ENCODE measurements at regions not wholly inside any gene's neighbourhood (a gene's known extent, or its start where the extent isn't known, plus 50 kb on each side); places are given as distances from the start of the nearest gene placed in this dataset.

GRCh38 chr20:22430154-22430745 lies 154.1 kb downstream of the FOXA2 start:
- DNase-seq, result no peak

DNA sequence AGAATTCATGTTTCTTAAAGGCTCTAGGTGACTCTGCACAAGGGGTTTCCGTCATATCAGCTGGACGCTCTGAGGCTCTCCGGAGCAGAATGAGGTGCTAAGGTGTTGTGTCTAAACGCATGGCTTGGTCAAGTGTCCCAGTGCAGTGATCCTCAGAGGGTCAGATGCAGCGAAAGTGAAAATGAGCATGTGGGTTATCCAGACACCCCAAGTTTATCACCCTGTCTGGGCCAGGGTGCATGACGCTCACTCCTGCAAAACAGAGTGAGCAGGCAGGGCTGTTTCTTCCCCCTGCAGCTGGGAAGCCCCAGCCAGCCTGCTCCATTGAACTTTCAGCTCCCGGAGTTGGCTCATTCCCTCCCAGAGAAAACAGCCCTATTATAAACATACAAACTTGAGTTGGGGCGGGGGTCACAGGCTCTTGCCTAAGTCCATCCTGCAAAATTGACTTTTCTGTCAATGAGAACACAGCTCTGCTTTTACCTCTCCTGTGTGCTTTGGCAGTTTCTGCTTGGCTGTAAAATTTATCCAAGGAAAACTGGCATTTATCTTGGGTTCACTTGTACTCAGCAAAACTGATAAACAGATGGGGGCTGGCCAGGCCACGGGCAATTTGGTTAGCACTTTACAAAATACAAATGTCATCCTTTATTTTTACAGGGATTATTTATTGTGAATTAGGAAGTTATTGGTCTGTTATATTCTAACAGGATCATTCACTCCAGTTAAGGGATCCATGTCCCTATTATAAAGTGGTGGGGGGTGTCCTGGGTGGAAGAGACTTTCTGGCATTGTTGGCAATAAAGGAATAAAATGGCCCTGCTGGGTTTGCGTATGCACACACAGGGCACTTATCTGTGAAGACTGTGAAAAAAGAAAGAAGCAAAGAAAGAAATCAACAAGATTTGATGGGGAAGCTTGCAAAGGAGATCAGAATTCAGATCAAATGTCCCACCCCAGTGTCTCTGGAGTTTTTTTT lies 154.9 kb downstream of the FOXA2 start:
- DNase-seq, result no peak

GRCh38 chr20:22428051-22428450 lies 156.3 kb downstream of the FOXA2 start:
- no peak for DNase-seq

DNA sequence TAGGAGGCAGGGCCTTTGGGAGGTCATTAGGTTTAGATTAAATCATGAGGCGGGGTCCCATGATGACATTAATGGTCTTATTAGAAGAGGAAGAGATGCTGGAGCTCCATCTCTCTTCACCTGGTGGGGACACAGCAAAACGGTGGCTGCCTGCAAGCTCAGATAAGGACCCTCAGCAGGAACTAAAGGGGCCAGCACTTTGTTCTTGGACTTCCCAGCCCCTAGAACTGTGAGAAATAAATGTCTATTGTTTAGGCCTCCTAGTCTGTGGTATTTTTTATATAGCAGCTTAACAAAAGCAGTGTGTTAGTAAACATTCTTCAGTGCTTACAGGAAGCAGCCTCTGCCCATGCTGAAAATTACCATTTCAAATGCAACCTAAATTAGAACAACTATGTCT lies 157.6 kb downstream of the FOXA2 start:
- no peak for DNase-seq

DNA sequence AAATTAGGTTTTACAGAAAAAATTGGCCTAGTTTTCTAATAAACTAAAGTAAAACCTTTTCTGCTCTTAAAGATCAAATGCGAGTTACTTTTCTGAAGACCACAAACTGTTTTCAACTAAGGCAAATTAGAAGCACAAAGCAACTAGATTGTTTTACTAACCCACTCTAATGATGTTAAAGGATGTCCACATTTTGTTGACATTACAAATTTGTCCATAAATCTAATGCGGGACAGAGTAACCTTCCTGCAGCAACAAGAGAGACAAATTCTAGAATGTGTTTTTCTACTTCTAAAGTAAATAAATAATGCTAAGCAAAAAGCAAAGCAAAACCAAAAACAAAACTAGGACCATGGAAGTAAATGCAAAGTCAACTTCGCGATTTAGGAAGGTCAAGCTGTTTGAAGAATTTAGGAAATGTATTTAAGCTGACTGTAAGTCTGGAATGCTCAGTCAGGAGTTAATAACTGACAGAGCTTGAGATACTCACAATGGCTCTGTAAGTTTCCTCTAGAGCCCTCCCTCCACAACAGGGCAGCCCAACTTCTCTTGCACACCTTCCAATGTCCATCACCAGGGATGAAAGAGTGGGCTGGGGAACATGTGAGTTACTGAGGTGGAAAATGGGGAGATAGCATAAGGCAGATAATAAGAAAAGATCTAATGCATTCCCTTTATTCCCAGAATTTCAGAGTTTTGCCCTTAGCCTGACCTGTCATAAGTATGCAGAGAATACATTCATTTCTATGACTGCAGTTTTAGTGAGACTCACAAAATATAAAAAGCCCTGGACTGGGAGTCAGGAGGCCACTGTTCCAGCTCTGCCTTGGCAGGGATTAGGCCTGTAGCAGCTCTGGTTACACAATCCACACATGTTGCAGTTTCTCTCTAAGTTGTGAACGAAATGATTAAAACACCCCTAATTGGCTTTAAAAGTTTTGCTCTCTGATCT lies 158.8 kb downstream of the FOXA2 start:
- no peak for DNase-seq

DNA sequence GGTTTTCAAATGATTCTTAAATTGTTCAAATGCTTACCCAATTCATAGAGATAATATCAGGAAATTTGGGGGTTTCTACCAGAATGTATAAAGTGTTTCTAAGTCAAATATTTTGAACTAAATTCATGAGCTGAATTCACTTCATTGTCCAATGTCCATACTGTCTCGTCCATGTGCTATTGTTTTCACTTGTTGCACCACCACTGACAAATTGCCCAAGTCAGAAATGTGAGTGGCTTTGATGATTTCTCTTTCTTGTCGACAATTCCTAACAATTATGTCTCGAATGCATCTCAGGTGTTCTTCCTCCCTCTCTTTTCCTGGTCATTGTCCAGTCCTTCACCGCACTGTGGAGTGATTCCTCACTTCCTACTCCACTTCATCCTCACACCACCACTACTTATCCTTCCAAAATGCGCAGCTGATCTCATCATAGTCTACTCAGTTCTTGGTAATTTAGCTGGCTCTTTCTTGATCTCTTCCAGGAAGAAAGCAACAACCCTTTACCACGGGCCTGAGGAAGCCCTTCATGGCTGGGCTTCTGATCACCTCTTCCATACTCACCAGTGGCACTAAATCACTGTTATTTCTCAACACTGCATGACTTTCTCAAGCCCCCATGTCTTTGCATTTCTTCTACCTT lies 161.1 kb downstream of the FOXA2 start:
- no peak for DNase-seq

DNA sequence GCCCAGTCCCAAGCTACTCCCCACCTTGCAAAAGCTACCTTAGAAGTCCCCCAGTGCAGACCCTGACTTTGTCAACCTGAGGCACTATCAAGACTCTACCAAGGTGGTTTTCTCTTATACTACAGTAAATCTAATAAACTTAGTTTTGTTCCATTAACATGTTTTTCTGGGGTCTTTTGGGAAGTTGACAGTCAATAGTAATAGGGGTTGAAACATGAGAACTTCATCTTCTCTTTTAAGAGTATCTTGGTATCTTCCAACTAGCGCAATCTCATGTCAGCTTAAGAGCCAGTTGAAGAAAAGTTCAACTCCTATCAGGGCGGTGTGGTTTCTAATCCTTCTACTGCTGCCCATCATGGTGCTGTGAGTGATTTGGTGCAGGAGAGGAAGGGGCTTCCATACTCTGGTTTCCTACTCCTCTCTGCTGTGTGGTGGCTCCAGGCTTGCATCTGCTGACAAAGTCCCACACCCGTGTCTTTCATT lies 164.2 kb downstream of the FOXA2 start:
- no peak for DNase-seq

GRCh38 chr20:22418738-22419137 lies 165.6 kb downstream of the FOXA2 start:
- no peak for DNase-seq

DNA sequence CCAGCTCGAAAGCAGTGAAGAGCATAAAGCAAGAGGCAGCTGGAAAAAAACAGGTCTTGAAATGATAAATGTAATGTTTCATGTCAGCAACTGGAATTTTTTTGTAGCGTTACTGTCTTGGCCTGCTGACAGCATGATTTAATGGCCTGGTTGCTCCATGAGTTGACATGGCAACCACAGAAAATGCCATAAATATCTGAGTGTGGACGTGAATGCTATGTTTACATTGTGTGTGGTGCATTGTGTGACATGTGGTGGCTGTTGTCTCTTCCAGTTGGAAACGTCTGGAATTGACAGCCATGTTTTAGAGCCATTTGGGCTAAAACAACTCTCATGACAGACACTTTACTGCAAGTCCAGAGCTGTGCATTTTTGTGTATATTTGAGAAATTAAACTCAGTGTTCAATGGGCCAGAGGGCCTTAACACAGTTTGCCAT lies 170.0 kb downstream of the FOXA2 start:
- no peak for DNase-seq

DNA sequence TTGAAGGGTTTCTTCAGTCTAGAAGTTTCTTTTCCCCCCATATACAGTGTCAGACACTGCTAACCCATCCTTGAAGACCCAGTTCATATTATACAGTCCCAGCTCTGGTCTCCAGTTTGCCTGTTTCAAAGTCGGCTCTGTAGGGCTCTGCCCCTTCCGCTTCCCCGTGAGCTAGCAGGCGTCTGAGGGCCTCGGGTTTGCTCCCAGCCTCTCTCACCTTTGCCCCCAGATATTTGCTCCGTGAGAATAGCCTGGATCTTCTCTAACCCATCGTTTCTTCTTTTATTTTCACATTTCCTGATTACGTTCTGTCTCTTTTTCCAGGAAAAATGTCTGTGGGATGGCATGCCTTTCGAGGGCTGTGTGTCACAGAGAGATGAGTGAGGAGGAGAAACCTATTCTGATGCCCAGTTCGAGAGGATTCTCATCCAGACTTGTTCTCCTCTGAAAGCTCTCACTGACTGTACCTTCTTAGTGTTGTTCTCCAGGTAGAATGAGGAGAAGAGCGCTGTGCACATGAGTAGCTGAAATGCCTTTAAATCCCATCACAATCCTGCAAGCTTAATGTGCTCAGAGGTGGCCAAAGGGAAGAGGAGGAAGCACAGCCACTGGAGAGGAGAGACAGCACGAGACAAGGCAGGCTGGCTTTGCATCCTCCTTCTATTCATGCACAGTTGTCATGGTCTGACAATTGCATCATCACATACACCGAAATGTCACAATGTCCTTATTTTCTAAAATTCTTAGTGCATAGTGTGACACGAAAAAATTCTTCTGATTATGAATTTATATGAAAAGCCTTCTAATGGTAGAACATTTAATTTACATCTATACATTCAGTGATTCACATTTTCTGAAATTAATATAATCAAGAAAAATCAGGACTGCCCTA lies 171.1 kb downstream of the FOXA2 start:
- no peak for DNase-seq

DNA sequence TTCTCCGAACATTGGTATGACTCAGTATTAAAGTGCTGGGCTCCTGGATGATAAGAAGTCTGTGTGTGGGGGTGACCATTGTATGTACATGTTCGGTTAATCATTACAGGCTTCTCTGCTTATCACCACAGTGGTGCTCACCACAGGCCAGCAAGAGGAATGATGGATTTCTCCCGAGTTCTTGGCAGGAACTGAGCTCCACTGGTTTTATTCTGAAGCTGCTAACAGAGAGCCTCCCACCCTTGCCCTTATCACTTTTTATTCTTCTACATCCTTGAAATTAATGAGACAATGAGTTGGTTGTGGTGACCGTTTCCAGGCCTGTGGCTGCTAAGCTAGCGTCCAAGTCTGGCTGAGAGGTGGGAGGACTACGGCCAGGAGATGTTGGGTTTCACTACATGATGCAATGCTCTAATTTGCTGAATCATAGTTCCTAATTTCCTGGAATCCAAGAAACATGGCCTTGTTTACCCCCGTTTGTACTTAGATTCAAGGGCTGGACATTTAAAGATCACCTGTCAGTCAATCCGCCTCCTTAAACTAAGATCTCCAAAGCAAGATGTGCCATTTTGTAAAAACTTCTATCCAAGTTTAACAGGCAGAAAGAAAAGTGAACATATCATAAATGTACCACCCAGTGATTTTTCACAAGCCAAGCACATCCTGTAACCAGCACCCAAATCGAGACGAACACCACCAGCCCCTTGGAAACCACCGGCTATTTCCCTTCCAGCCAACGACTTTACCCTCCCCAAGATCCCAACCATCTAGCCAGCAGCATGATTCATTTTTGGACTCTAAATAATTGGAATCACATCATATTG lies 172.5 kb downstream of the FOXA2 start:
- DNase-seq, result no peak

- no peak for DNase-seq
Observed at GRCh38 chr20:22411286-22411626, 173.1 kb downstream of the FOXA2 start.

- no peak for DNase-seq
Observed at GRCh38 chr20:22410556-22411130, 173.7 kb downstream of the FOXA2 start.

- no peak for DNase-seq
Observed at GRCh38 chr20:22408521-22409402, 175.6 kb downstream of the FOXA2 start.

DNA sequence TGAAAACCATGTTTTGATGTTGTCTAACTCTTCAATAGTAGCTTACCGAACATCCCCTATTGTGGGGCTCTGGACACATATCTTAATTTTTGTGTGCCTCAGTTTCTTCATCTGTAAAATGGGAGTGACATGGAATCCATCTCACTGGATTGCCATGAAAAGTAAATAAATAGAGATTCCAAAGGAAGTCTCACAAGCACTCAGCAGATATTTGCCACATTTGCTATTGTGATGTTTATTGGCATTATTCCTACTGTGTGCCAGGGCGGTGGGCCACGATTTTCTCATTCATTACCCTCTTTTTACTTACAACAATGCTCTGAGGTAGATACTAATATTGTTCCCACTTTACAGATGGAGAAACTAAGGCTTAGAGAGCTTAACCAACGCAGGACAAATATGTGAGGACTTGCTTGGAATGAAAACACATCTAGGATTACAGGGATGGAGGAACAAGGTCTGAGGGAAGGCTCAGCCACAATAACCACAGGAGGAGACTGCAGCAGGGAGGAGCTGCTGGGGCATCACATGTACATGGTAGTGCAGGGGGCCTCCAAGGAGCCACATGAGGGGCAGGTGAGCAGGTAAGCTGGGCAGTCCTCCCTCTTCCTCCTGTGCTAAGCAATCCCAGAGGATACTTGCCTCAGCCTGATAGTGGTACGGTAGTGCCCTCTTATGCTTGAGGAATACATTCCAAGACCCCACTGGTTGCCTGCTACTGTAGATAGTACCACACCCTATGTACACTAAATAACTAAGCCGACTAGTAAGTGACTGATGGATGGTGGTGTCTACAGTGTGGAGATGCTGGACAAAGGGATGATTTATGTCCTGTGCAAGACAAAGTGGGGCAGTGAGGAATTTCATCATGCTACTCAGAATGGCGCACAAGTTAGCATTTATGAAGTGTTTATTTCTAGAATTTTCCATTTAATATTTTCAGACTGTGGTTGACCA lies 176.9 kb downstream of the FOXA2 start:
- DNase-seq, result no peak

- no peak for DNase-seq
Observed at GRCh38 chr20:22404419-22405170, 179.8 kb downstream of the FOXA2 start.

Data from CD4-positive, alpha-beta T cell treated with Interleukin-10 for 1 hour (primary cell).